Effector memory CD8-positive, alpha-beta T cell (primary cell): ENCODE measurements at regions not wholly inside any gene's neighbourhood (a gene's known extent, or its start where the extent isn't known, plus 50 kb on each side); places are given as distances from the start of the nearest gene placed in this dataset.
"Not testable (repeated sequence)": the region's sequence is repeated elsewhere in the genome, so short reads cannot be mapped to it uniquely, and the experiment has no call there.

Source experiments
- ATAC-seq: fragments of 150-1000 bp; cut with Tn5 transposase; replicated peaks from 2 replicates; pipeline ENCODE4 v1.10.0; 2021; ENCODE audit warnings: mild to moderate bottlenecking, moderate library complexity
- DNase-seq, 3 experiments: peaks; one replicate each; pipeline ENCODE4 v3.0.0; 2021
- H3K27ac Mint-ChIP-seq, 2 donors: one replicate each; pipeline ENCODE4 v1.8.0; 2022; ENCODE audit warnings: mild to moderate bottlenecking in 2 of 2, mixed read lengths in 2 of 2, moderate library complexity in 2 of 2
- H3K27me3 Mint-ChIP-seq, 2 donors: one replicate each; pipeline ENCODE4 v1.8.0; 2022; ENCODE audit warnings: mixed read lengths in 2 of 2
- H3K36me3 Mint-ChIP-seq: one replicate; pipeline ENCODE4 v1.8.0; 2022; ENCODE audit warnings: mild to moderate bottlenecking, moderate library complexity, mixed read lengths; ENCODE audit not compliant: insufficient read depth
- H3K4me1 Mint-ChIP-seq, 2 donors: one replicate each; pipeline ENCODE4 v1.8.0; 2022; ENCODE audit warnings: low read depth in 2 of 2, mixed read lengths in 2 of 2
- H3K4me3 Mint-ChIP-seq, 2 donors: one replicate each; pipeline ENCODE4 v1.8.0; 2022; ENCODE audit warnings: mild to moderate bottlenecking in 2 of 2, mixed read lengths in 2 of 2, moderate library complexity in 2 of 2
- H3K9me3 Mint-ChIP-seq, 2 donors: one replicate each; pipeline ENCODE4 v1.8.0; 2022; ENCODE audit warnings: mixed read lengths in 2 of 2

DNA sequence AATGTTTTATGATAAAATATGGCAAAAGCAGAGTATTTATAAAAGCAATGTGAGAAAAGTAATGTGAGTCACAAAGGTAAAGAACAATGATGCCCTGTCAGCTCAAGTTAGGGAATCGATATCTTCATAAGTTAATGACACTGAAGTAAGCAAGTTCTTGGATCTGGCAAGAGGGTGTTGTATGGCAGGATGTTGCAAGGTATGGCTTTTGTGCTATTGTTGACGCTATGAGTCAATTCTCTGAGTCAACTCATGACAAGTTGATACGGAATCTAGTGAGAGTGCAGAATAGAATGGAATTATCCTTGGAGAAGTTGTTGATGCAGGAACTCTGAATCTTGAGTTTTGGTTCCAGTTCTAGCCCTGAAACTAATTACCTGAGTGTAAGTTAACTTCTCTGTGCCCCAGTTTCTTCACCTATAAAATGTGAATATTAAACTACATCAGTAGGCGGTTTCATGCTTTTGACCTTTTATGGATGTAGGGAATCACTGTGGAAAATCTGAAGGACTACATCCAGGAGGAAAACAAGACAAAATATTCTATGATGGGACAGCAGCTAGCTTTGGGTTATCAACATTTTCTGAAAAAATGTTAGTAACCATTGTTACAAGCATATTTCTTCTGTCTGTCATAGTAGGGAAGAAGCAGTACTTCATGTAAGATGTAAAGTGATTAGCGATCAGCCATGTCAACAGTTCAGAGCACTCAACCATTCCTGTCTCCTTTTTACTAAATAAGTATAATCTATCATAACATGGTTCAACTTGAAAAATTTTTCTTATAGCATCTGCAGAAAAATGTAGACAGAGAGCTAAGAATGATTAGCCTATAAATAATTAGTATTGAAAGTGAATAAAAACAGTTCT lies 96.9 kb downstream of the ATP6V1G3 start:
- Mint-ChIP-seq H3K9me3 (no peaks in the 10 kb centered on the region), H3K36me3 (no peaks in the 10 kb centered on the region), H3K27ac (no peak overlapping the region), H3K4me1 (no peaks in the 10 kb centered on the region), H3K27me3 (peaks cover 8% of the 10 kb centered on the region in 2 donors), H3K4me3 (no peak overlapping the region)
- ATAC-seq (no peak), DNase-seq (no peak)

DNA sequence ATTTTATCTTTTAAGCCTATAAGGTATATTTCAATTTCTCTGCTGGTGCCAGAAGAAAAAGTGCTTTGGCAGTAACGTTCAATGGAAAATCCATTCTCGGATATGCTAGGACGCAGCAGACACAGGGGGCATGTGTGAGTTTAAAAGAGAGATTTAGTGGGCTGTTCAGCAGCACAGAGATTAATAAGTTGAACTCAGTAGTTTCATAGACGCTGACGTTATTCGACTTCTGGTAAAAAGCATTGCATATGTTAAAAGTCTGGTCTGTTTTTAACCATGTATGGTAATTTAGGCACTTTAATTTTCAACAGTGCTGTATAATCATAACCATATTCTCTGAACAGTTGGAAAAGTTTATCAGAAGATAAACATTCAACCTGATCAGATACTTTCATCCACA lies 99.6 kb downstream of the ATP6V1G3 start:
- H3K36me3 Mint-ChIP-seq, result no peaks in the 10 kb centered on the region

DNA sequence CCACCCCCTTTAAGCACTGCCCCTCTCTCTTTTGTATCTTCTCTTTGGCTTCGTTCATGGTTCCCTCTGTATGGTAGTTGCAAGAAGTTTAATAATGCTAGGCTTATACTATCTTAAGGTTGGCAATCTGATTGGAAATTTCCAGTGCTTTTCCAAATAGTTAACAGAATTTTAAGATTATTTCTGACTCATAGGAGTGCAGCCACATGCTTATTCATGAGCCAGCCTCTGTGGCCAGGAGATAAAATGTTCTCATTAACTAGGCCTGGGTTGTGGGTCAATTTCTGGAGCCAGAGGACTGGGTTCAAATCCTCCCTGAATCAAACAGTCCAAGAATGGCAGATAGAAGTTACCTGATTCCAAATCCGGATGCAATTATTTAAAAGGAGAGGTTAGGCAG lies 103.1 kb downstream of the ATP6V1G3 start:
- H3K9me3 Mint-ChIP-seq, result no peaks in the 10 kb centered on the region
- ATAC-seq (no peak), DNase-seq (no peak)
- no peaks in the 10 kb centered on the region for H3K36me3 Mint-ChIP-seq
- no peak overlapping the region for H3K27ac Mint-ChIP-seq
- peaks cover 0 to 5% of the 10 kb centered on the region in 2 donors for H3K27me3 Mint-ChIP-seq
- H3K4me3 Mint-ChIP-seq, result no peak overlapping the region
- no peaks in the 10 kb centered on the region for H3K4me1 Mint-ChIP-seq

More for the DNA sequence above, 99.6 kb downstream of the ATP6V1G3 start:
- no peak for DNase-seq
- Mint-ChIP-seq H3K27ac (no peak overlapping the region), H3K4me1 (no peaks in the 10 kb centered on the region), H3K4me3 (no peak overlapping the region), H3K27me3 (peaks cover 2 to 8% of the 10 kb centered on the region in 2 donors), H3K9me3 (no peaks in the 10 kb centered on the region)
- ATAC-seq, result no peak

DNA sequence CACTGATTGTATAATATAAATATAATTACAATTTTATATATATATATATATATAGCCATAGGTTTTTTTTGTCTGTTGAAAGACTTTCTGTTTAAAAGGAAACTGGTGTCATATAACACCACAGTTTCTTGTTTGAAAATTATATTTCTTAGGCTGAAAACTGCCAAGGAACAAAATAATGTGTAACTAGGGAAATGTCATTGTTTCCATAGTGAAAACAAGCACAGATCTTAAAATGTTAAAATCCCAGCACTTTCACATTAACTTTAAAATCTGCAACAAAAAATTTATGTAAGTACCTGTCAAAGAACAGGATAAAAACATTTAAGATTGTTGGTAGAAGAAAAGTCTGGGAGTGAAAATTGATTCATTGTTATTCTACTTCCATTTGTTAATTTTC lies 104.2 kb downstream of the ATP6V1G3 start:
- H3K4me1 Mint-ChIP-seq, result no peaks in the 10 kb centered on the region

DNA sequence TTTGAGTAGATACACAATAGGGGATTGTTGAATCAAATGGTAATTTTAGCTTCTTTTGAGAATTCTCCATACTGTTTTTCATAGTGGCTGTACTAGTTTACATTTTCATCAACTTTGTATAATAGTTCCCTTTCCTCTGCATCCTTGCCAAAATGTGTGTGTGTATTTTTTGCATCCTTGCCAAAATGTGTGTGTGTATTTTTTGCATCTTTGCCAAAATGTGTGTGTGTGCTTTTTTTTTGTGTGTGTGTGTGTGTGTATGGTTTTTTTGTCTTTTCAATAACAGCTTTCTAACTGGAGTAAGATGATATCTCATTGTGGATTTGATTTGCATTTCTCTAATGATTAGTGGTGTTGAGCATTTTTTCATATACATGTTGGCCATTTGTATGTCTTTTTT lies 105.4 kb downstream of the ATP6V1G3 start:
- DNase-seq (no peak), ATAC-seq (no peak)
- Mint-ChIP-seq H3K9me3 (peaks cover 0 to 3% of the 10 kb centered on the region in 2 donors), H3K36me3 (no peaks in the 10 kb centered on the region), H3K4me1 (no peaks in the 10 kb centered on the region), H3K4me3 (no peak overlapping the region), H3K27me3 (peaks cover 0 to 5% of the 10 kb centered on the region in 2 donors), H3K27ac (no peak overlapping the region)

More for the DNA sequence above, 104.2 kb downstream of the ATP6V1G3 start:
- DNase-seq, result no peak
- H3K27me3 Mint-ChIP-seq, result peaks cover 0 to 5% of the 10 kb centered on the region in 2 donors
- peaks cover 0 to 3% of the 10 kb centered on the region in 2 donors for H3K9me3 Mint-ChIP-seq
- H3K36me3 Mint-ChIP-seq, result no peaks in the 10 kb centered on the region
- H3K27ac Mint-ChIP-seq, result no peak overlapping the region
- ATAC-seq, result no peak
- H3K4me3 Mint-ChIP-seq, result no peak overlapping the region

DNA sequence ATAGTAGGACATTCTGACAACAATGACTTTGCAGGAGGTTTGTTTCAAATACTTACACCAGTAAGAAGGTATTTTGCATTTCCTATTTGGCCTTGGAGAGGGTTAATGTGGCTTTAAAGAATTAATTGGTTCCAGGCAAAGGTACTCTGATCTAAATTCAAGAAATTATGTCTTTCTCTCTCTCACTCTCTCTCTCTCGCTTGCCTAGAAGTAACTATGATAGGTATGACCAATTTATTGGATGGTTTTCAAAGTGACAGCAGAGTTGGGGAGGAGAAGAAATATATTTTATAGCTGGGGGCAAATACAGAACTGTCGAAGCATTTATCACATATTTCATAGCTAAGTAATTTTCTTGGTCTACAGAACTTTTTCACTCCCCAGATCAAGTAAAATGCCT lies 116.0 kb downstream of the ATP6V1G3 start:
- Mint-ChIP-seq H3K27me3 (no peaks in the 10 kb centered on the region), H3K27ac (no peak overlapping the region), H3K4me3 (no peak overlapping the region), H3K9me3 (no peaks in the 10 kb centered on the region), H3K36me3 (no peaks in the 10 kb centered on the region), H3K4me1 (no peaks in the 10 kb centered on the region)
- ATAC-seq, result no peak
- DNase-seq, result no peak

DNA sequence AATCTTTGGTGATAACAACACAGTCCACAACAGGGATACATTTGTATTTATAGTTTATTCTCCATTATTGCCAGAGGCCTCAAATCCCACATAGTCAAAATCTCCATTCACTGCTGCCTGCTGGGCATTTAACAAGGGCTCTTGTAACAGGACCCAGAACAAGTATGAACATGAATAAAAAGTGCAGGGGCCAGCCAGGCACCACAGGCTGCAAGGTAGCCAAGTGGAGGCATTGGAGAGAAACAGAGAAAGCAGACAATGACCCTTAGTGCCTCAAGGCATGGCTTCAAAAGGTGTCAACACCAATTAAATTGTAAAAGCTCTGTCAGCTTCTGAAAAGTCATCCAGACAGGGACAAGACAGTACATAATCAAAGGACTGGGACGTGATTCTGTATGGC lies 116.8 kb downstream of the ATP6V1G3 start:
- Mint-ChIP-seq H3K4me1 (no peaks in the 10 kb centered on the region), H3K4me3 (no peak overlapping the region), H3K36me3 (no peaks in the 10 kb centered on the region), H3K9me3 (no peaks in the 10 kb centered on the region), H3K27ac (no peak overlapping the region), H3K27me3 (no peaks in the 10 kb centered on the region)
- DNase-seq (no peak), ATAC-seq (no peak)

DNA sequence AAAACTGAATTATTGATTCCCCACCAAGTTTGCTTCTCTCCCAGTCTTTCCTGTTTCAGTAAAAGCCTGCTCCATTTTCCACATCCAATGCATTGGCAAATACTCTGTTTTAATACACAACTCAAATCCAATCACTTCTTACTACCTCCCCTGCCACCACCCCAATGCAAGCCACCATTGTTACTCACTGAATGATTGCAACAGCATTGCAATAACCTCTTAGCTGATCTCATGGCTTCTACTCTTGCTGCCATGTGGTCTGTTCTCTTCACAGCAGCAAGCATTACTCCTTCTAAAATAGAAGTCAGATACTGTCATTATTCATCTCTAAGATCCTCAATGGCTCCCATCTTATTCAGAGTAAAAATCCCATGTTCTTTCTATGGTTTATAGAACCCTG lies 123.4 kb downstream of the ATP6V1G3 start:
- DNase-seq (no peak), ATAC-seq (no peak)
- no peak overlapping the region for H3K4me3 Mint-ChIP-seq

DNA sequence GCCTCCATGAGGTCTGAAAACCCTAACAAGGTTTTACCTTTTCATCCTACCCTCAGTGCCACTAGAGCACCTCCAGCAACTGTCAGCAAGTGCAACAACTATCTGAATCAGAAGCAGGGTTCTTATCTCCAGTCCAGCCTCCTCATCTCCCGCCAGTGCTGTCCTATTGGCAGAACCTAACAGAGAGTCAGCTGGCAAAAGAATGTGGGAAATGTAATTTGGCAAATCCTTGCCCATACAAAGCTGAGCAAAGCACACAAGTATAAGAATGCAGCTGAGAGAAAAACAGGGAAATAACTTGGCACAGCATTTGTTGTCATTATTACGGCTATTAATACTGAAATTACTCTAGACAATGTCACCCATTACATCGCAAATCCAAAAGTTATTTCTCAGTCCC lies 124.2 kb downstream of the ATP6V1G3 start:
- no peak for ATAC-seq
- H3K27me3 Mint-ChIP-seq, result peaks cover 21 to 25% of the 10 kb centered on the region in 2 donors
- no peak overlapping the region for H3K27ac Mint-ChIP-seq

More for the DNA sequence above, 123.4 kb downstream of the ATP6V1G3 start:
- no peaks in the 10 kb centered on the region for H3K9me3 Mint-ChIP-seq
- no peaks in the 10 kb centered on the region for H3K4me1 Mint-ChIP-seq
- H3K36me3 Mint-ChIP-seq, result no peaks in the 10 kb centered on the region
- H3K27ac Mint-ChIP-seq, result peak overlapping the region in 1 of 2 donors; percentile 1
- peaks cover 21 to 25% of the 10 kb centered on the region in 2 donors for H3K27me3 Mint-ChIP-seq

DNA sequence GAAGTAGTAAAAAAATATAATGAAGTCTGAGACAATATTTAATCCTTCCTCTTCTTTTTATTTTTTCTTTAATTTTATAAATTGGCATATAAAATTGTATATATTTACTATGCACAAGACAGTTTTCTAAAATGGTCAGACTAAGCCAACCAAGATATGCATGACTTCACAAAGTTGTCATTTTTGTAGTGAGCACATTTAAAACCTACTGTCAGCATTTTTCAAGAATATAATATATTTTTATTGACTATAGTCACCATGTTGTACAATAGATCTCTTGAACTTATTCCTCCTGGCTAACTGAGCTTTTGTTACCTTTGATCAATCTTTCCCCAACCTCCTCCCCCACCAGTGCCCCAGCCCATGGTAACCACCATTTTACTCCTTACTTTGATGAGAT lies 129.2 kb downstream of the ATP6V1G3 start:
- Mint-ChIP-seq H3K9me3 (peaks cover 0 to 5% of the 10 kb centered on the region in 2 donors), H3K4me1 (no peaks in the 10 kb centered on the region), H3K36me3 (no peaks in the 10 kb centered on the region), H3K27ac (no peak overlapping the region), H3K27me3 (peaks cover 6 to 9% of the 10 kb centered on the region in 2 donors), H3K4me3 (no peak overlapping the region)
- ATAC-seq, result no peak
- no peak for DNase-seq

More for the DNA sequence above, 124.2 kb downstream of the ATP6V1G3 start:
- Mint-ChIP-seq H3K4me3 (no peak overlapping the region), H3K36me3 (no peaks in the 10 kb centered on the region), H3K4me1 (no peaks in the 10 kb centered on the region), H3K9me3 (no peaks in the 10 kb centered on the region)
- no peak for DNase-seq

DNA sequence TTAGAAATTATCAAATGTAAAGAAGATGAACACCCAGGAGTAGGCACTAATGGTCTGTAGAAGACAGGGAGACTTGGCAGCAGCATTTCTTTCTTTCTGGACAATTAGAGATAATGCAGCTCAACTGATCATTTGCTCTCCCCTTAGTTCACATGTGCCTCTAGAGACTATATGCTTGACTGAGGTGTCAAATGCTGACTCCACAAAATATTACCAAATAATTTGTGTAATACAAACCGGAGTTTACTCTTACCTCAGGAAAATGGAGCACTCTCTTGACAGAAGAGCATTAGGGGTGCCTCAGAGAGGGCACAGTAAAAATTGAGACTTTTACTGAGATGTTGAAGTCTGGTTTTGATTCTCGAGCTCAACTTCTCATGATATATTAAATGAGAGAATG lies 131.8 kb downstream of the ATP6V1G3 start:
- peaks cover 1 to 2% of the 10 kb centered on the region in 2 donors for H3K27me3 Mint-ChIP-seq
- ATAC-seq, result no peak

DNA sequence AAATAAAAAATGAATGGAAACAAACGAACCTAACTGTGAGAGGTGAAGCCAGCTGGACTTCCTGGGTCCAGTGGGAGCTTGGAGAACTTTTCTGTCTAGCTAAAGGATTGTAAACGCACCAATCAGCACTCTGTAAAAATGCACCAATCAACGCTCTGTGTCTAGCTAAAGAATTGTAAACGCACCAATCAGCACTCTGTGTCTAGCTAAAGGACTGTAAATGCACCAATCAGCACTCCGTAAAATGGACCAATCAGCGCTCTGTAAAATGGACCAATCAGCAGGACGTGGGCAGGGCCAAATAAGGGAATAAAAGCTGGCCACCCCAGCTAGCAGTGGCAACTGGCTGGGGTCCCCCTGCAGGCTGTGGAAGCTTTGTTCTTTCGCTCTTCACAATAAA lies 135.8 kb downstream of the ATP6V1G3 start:
- not testable (repeated sequence) for H3K9me3 Mint-ChIP-seq, H3K4me1 Mint-ChIP-seq, DNase-seq, ATAC-seq, H3K27ac Mint-ChIP-seq, H3K4me3 Mint-ChIP-seq, H3K36me3 Mint-ChIP-seq
- H3K27me3 Mint-ChIP-seq, result peaks cover 19 to 21% of the 10 kb centered on the region in 2 donors

More for the DNA sequence above, 131.8 kb downstream of the ATP6V1G3 start:
- Mint-ChIP-seq H3K36me3 (no peaks in the 10 kb centered on the region), H3K4me3 (no peak overlapping the region), H3K9me3 (peaks cover 0 to 5% of the 10 kb centered on the region in 2 donors), H3K4me1 (no peaks in the 10 kb centered on the region), H3K27ac (no peak overlapping the region)
- no peak for DNase-seq

DNA sequence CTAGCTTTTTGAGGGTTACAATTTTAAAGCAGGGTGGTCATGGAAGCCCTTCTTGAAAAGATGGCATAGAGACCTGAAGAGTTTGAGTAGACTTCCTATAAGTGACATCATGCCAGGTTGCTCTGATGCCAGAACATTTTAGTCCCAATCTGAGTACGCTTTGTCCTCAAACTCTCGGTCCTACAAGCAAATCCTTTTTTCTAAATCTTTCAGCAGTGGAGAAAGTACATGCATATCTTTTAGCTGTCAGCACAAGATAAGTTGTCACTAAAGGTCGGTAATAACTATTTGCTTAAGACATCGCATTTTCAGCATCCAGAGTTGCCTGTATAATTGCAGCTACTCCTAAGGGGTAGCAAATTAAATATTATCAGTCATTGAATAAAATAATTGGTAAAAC lies 140.4 kb downstream of the ATP6V1G3 start:
- peaks cover 4% of the 10 kb centered on the region in 2 donors for H3K4me1 Mint-ChIP-seq
- no peak overlapping the region for H3K4me3 Mint-ChIP-seq
- no peaks in the 10 kb centered on the region for H3K36me3 Mint-ChIP-seq
- no peak overlapping the region for H3K27ac Mint-ChIP-seq
- DNase-seq (no peak), ATAC-seq (no peak)
- H3K27me3 Mint-ChIP-seq, result peaks cover 27 to 36% of the 10 kb centered on the region in 2 donors
- no peaks in the 10 kb centered on the region for H3K9me3 Mint-ChIP-seq

DNA sequence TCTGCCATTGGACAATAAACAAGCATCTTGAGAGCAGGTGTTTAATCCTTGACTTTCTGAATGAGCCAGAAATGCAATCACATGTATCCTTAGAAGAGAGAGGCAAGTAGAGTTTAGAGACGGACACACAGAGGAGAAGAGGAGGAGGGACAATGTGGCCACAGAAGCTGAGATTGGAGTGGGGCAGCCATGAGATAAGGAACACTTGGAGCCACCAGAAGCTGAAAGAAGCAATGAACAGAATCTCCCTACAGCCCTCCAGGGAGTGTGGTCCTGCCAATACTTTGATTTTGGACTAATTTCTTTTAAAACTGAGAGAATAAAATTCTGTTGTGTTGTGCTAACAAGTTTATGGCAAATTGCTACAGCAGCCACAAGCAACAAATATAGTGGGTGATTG lies 141.0 kb downstream of the ATP6V1G3 start:
- Mint-ChIP-seq H3K27me3 (peaks cover 27 to 36% of the 10 kb centered on the region in 2 donors), H3K36me3 (no peaks in the 10 kb centered on the region), H3K4me3 (no peak overlapping the region), H3K27ac (no peak overlapping the region), H3K4me1 (peaks cover 4% of the 10 kb centered on the region in 2 donors), H3K9me3 (no peaks in the 10 kb centered on the region)
- no peak for DNase-seq
- no peak for ATAC-seq
